ENCODE measurements at regions not wholly inside any gene's neighbourhood (a gene's known extent, or its start where the extent isn't known, plus 50 kb on each side); places are given as distances from the start of the nearest gene placed in this dataset.

- no peak for TF ChIP-seq CTCF (IDR thresholded peaks at IDR 0.05; ENCODE audit: low read depth, low read length, missing control alignments)
- no peak for DNase-seq (ENCODE audit: low read depth)
- H3K4me3 ChIP-seq (ENCODE audit: low read depth, low read length): no peak overlapping the region
These were observed 946.7 kb downstream of the TLE4 start for GRCh38 chr9:80518441-80518840.

GRCh38 chr9:80516679-80517078, 944.9 kb downstream of the TLE4 start:
- H3K4me3 ChIP-seq (ENCODE audit: low read depth, low read length): no peak overlapping the region
- TF ChIP-seq CTCF (IDR thresholded peaks at IDR 0.05; ENCODE audit: low read depth, low read length, missing control alignments): no peak
- DNase-seq (ENCODE audit: low read depth): no peak

- no peak overlapping the region for H3K4me3 ChIP-seq (ENCODE audit: low read depth, low read length)
- DNase-seq (ENCODE audit: low read depth): no peak
- TF ChIP-seq CTCF (IDR thresholded peaks at IDR 0.05; ENCODE audit: low read depth, low read length, missing control alignments): no peak
These were observed 937.6 kb downstream of the TLE4 start for GRCh38 chr9:80509358-80509757.

- TF ChIP-seq CTCF (IDR thresholded peaks at IDR 0.05; ENCODE audit: low read depth, low read length, missing control alignments): no peak
These were observed 935.8 kb downstream of the TLE4 start for GRCh38 chr9:80507611-80508010.

GRCh38 chr9:80504601-80505230, 933.0 kb downstream of the TLE4 start:
- no peak for TF ChIP-seq CTCF (IDR thresholded peaks at IDR 0.05; ENCODE audit: low read depth, low read length, missing control alignments)
- no peak overlapping the region for H3K4me3 ChIP-seq (ENCODE audit: low read depth, low read length)
- no peak for DNase-seq (ENCODE audit: low read depth)

More at GRCh38 chr9:80507611-80508010, 935.8 kb downstream of the TLE4 start:
- no peak overlapping the region for H3K4me3 ChIP-seq (ENCODE audit: low read depth, low read length)
- DNase-seq (ENCODE audit: low read depth): no peak

GRCh38 chr9:80503671-80504281, 932.0 kb downstream of the TLE4 start:
- no peak for TF ChIP-seq CTCF (IDR thresholded peaks at IDR 0.05; ENCODE audit: low read depth, low read length, missing control alignments)
- no peak overlapping the region for H3K4me3 ChIP-seq (ENCODE audit: low read depth, low read length)

GRCh38 chr9:80502306-80502705, 930.5 kb downstream of the TLE4 start:
- H3K4me3 ChIP-seq (ENCODE audit: low read depth, low read length): no peak overlapping the region
- no peak for DNase-seq (ENCODE audit: low read depth)
- no peak for TF ChIP-seq CTCF (IDR thresholded peaks at IDR 0.05; ENCODE audit: low read depth, low read length, missing control alignments)

More at GRCh38 chr9:80503671-80504281, 932.0 kb downstream of the TLE4 start:
- DNase-seq (ENCODE audit: low read depth): no peak
